ENCODE measurements at regions not wholly inside any gene's neighbourhood (a gene's known extent, or its start where the extent isn't known, plus 50 kb on each side); places are given as distances from the start of the nearest gene placed in this dataset.

- peak; percentile 50 for TF ChIP-seq CTCF (conservative IDR thresholded peaks at IDR 0.05)
- no peak for TF ChIP-seq ZFX (IDR thresholded peaks at IDR 0.05)
- H3K27ac ChIP-seq = peak overlapping the region; percentile 78
Observed at GRCh38 chr15:62391641-62392262, 226.7 kb upstream of the C2CD4B start.

GRCh38 chr15:62392376-62392775, 227.3 kb upstream of the C2CD4B start:
- TF ChIP-seq CTCF (conservative IDR thresholded peaks at IDR 0.05) (no peak), ZFX (IDR thresholded peaks at IDR 0.05) (no peak)
- no peak overlapping the region for H3K27ac ChIP-seq

GRCh38 chr15:62393196-62393595, 228.1 kb upstream of the C2CD4B start:
- no peak overlapping the region for H3K27ac ChIP-seq
- TF ChIP-seq ZFX (IDR thresholded peaks at IDR 0.05) (no peak), CTCF (conservative IDR thresholded peaks at IDR 0.05) (no peak)

- TF ChIP-seq ZFX (IDR thresholded peaks at IDR 0.05) (no peak), CTCF (conservative IDR thresholded peaks at IDR 0.05) (no peak)
- H3K27ac ChIP-seq = no peak overlapping the region
Observed at GRCh38 chr15:62394079-62394478, 229.0 kb upstream of the C2CD4B start.

- TF ChIP-seq ZFX (IDR thresholded peaks at IDR 0.05) = no peak
- TF ChIP-seq CTCF (conservative IDR thresholded peaks at IDR 0.05) = no peak
Observed at GRCh38 chr15:62400778-62401177, 235.7 kb upstream of the C2CD4B start.

GRCh38 chr15:62402687-62403086, 237.6 kb upstream of the C2CD4B start:
- no peak overlapping the region for H3K27ac ChIP-seq
- TF ChIP-seq CTCF (conservative IDR thresholded peaks at IDR 0.05) = no peak
- TF ChIP-seq ZFX (IDR thresholded peaks at IDR 0.05) = no peak

More at GRCh38 chr15:62400778-62401177, 235.7 kb upstream of the C2CD4B start:
- H3K27ac ChIP-seq = no peak overlapping the region

- TF ChIP-seq CTCF (conservative IDR thresholded peaks at IDR 0.05) (no peak), ZFX (IDR thresholded peaks at IDR 0.05) (no peak)
- no peak overlapping the region for H3K27ac ChIP-seq
Observed at GRCh38 chr15:62403164-62403809, 238.2 kb upstream of the C2CD4B start.
